ENCODE measurements at regions not wholly inside any gene's neighbourhood (a gene's known extent, or its start where the extent isn't known, plus 50 kb on each side); places are given as distances from the start of the nearest gene placed in this dataset.

GRCh38 chrX:10051866-10052480 lies 84.8 kb downstream of the CLDN34 start:
- TF ChIP-seq EZH2 (IDR thresholded peaks at IDR 0.05; ENCODE audit: borderline replicate concordance, low read length) (no peak), CTCF (IDR thresholded peaks at IDR 0.05; ENCODE audit: low read length) (no peak)
- no peak overlapping the region for H3K4me2 ChIP-seq (ENCODE audit: low read length)

GRCh38 chrX:10052906-10053625 lies 85.9 kb downstream of the CLDN34 start:
- Histone ChIP-seq H3K36me3 (ENCODE audit: insufficient read depth, low read length) (no peaks in the 10 kb centered on the region), H3K9me2 (ENCODE audit: low read depth, low read length) (no peaks in the 10 kb centered on the region), H3K27me3 (ENCODE audit: insufficient read depth, low read length) (no peaks in the 10 kb centered on the region), H3K4me3 (ENCODE audit: low read depth, low read length, poor library complexity, severe bottlenecking) (no peak overlapping the region), H3F3A (ENCODE audit: insufficient read depth, low read length) (no peaks in the 10 kb centered on the region), H4K20me1 (ENCODE audit: insufficient read depth, low read length) (no peaks in the 10 kb centered on the region), H3K9me3 (ENCODE audit: low read length) (no peaks in the 10 kb centered on the region), H3K4me2 (ENCODE audit: low read length) (no peak overlapping the region), H3K27ac (ENCODE audit: low read depth, low read length, poor library complexity, severe bottlenecking) (no peak overlapping the region), H3K9ac (ENCODE audit: low read length) (no peak overlapping the region), H2AFZ (ENCODE audit: low read length) (no peak overlapping the region), H3K4me1 (ENCODE audit: insufficient read depth, low read length, severe bottlenecking) (no peaks in the 10 kb centered on the region), H3K79me2 (ENCODE audit: insufficient read depth, low read length) (no peaks in the 10 kb centered on the region)
- no peak for TF ChIP-seq CTCF (IDR thresholded peaks at IDR 0.05; ENCODE audit: low read length)
- no peak for TF ChIP-seq EZH2 (IDR thresholded peaks at IDR 0.05; ENCODE audit: borderline replicate concordance, low read length)

More at GRCh38 chrX:10051866-10052480, 84.8 kb downstream of the CLDN34 start:
- H3K9ac ChIP-seq (ENCODE audit: low read length): no peak overlapping the region
- H3K27me3 ChIP-seq (ENCODE audit: insufficient read depth, low read length): no peaks in the 10 kb centered on the region
- H3K9me3 ChIP-seq (ENCODE audit: low read length): no peaks in the 10 kb centered on the region
- H3K27ac ChIP-seq (ENCODE audit: low read depth, low read length, poor library complexity, severe bottlenecking): no peak overlapping the region
- no peaks in the 10 kb centered on the region for H4K20me1 ChIP-seq (ENCODE audit: insufficient read depth, low read length)
- H3F3A ChIP-seq (ENCODE audit: insufficient read depth, low read length): no peaks in the 10 kb centered on the region
- no peak overlapping the region for H2AFZ ChIP-seq (ENCODE audit: low read length)
- no peaks in the 10 kb centered on the region for H3K79me2 ChIP-seq (ENCODE audit: insufficient read depth, low read length)
- no peak overlapping the region for H3K4me3 ChIP-seq (ENCODE audit: low read depth, low read length, poor library complexity, severe bottlenecking)
- no peaks in the 10 kb centered on the region for H3K4me1 ChIP-seq (ENCODE audit: insufficient read depth, low read length, severe bottlenecking)
- no peaks in the 10 kb centered on the region for H3K36me3 ChIP-seq (ENCODE audit: insufficient read depth, low read length)
- no peaks in the 10 kb centered on the region for H3K9me2 ChIP-seq (ENCODE audit: low read depth, low read length)

DNA sequence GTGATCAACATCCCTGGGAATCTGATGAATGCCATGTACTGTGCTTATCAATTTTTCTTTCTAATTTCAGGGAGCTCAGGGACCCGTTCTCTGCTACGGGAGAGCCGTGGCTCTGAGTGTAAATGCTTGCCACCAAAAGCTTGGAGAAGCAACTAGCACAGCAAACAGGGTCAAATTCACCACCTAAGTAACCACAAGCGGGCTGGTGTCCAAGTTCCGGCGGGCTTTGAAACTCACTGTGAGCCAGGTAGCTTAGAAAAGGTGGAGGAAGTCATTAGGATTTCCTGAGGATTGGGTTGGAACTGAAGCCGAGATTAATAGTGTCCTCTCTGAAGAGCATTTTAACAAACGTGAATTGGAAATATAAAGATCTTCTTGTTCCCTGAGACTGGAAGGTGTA lies 87.2 kb downstream of the CLDN34 start:
- no peaks in the 10 kb centered on the region for H3K79me2 ChIP-seq (ENCODE audit: insufficient read depth, low read length)
- H3K27ac ChIP-seq (ENCODE audit: low read depth, low read length, poor library complexity, severe bottlenecking): no peak overlapping the region
- H4K20me1 ChIP-seq (ENCODE audit: insufficient read depth, low read length): no peaks in the 10 kb centered on the region
- no peaks in the 10 kb centered on the region for H3K9me2 ChIP-seq (ENCODE audit: low read depth, low read length)
- H3K4me2 ChIP-seq (ENCODE audit: low read length): no peak overlapping the region
- no peak overlapping the region for H3K4me3 ChIP-seq (ENCODE audit: low read depth, low read length, poor library complexity, severe bottlenecking)
- no peak overlapping the region for H3K9ac ChIP-seq (ENCODE audit: low read length)
- H3K4me1 ChIP-seq (ENCODE audit: insufficient read depth, low read length, severe bottlenecking): no peaks in the 10 kb centered on the region
- H2AFZ ChIP-seq (ENCODE audit: low read length): no peak overlapping the region
- no peaks in the 10 kb centered on the region for H3K27me3 ChIP-seq (ENCODE audit: insufficient read depth, low read length)
- no peaks in the 10 kb centered on the region for H3F3A ChIP-seq (ENCODE audit: insufficient read depth, low read length)
- TF ChIP-seq CTCF (IDR thresholded peaks at IDR 0.05; ENCODE audit: low read length): no peak
- TF ChIP-seq EZH2 (IDR thresholded peaks at IDR 0.05; ENCODE audit: borderline replicate concordance, low read length): no peak
- no peaks in the 10 kb centered on the region for H3K36me3 ChIP-seq (ENCODE audit: insufficient read depth, low read length)
- H3K9me3 ChIP-seq (ENCODE audit: low read length): no peaks in the 10 kb centered on the region

Measured in OCI-LY1 (cell line).